ENCODE measurements at regions not wholly inside any gene's neighbourhood (a gene's known extent, or its start where the extent isn't known, plus 50 kb on each side); places are given as distances from the start of the nearest gene placed in this dataset.

- in situ Hi-C loops (cut with MboI; ENCODE audit: low sequenced_read_pairs in 4 of 4): loop anchor here (5.0 to 25.0 kb wide), 4 partner anchors 69 to 269 kb away; partner anchors contain the start of genes CYB5RL (in 1 of the 4) and MRPL37 (in 1 of the 4)
- H3K9me3 ChIP-seq: no peaks in the 10 kb centered on the region
- DNase-seq (no peak), ATAC-seq (no peak)
- no peak overlapping the region for H3K4me3 ChIP-seq
- H3K4me1 ChIP-seq: peaks cover 5 to 14% of the 10 kb centered on the region in 2 donors
- H3K27me3 ChIP-seq: no peaks in the 10 kb centered on the region
- no peaks in the 10 kb centered on the region for H3K36me3 ChIP-seq
- no peak overlapping the region for H3K27ac ChIP-seq
- TF ChIP-seq POLR2A (IDR thresholded peaks at IDR 0.05): no peak
- TF ChIP-seq CTCF (IDR thresholded peaks at IDR 0.05 in 4 of 5, conservative IDR thresholded peaks at IDR 0.05 in 1 of 5): no peak
- intact Hi-C loops (cut with DNase I; ENCODE audit: low total_unique reads): no loop called here
These were observed 66.7 kb upstream of the ACOT11 start for GRCh38 chr1:54481201-54481884.

- intact Hi-C loops (cut with DNase I; ENCODE audit: low total_unique reads): no loop called here
- Histone ChIP-seq H3K36me3 (no peaks in the 10 kb centered on the region), H3K27ac (no peak overlapping the region)
These were observed 67.5 kb upstream of the ACOT11 start for GRCh38 chr1:54480525-54480848.

DNA sequence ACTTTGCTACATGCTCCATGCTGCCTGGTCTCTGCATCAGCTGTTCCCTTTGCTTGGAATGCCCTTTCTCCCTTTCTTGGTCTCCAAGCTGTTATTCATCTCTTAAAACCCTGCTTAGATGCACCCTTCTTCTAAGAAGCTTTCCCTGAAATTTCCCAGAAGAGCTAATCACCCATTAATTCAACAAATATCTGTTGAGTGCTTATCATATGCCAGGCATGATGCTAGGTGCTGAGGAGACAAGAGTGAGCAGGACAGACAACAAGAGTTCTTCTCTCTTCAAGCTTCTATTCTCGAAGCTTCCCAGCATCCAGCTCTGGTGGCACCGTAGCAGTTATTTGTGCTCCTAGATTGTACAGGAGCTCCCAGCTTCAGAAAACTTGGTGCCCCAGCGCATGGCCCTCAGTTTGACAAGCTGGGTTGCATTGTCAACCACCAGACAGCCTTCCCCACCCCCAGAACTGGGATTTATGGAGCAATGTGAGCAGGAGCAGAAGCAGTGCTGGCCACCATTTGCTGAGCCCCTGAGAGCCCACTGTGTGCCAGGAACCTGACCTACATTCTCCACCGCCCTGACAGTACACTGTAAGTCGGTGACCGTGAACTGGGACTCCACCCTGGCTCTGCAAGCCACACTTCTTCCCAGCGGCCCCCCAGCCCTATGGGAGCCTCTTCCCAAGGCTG, 68.0 kb upstream of the ACOT11 start:
- DNase-seq (no peak), ATAC-seq (no peak)
- TF ChIP-seq CTCF (IDR thresholded peaks at IDR 0.05 in 4 of 5, conservative IDR thresholded peaks at IDR 0.05 in 1 of 5) (no peak), POLR2A (IDR thresholded peaks at IDR 0.05) (no peak)
- no peaks in the 10 kb centered on the region for H3K36me3 ChIP-seq
- intact Hi-C loops (cut with DNase I; ENCODE audit: low total_unique reads): no loop called here
- no peaks in the 10 kb centered on the region for H3K9me3 ChIP-seq
- H3K4me3 ChIP-seq: no peak overlapping the region
- in situ Hi-C loops (cut with MboI; ENCODE audit: low sequenced_read_pairs in 4 of 4): loop anchor here (5.0 to 25.0 kb wide), 4 partner anchors 68 to 268 kb away; partner anchors contain the start of genes CYB5RL (in 1 of the 4) and MRPL37 (in 1 of the 4)
- H3K27ac ChIP-seq: no peak overlapping the region
- no peaks in the 10 kb centered on the region for H3K27me3 ChIP-seq
- H3K4me1 ChIP-seq: peaks cover 14 to 25% of the 10 kb centered on the region in 2 donors

More at GRCh38 chr1:54480525-54480848, 67.5 kb upstream of the ACOT11 start:
- in situ Hi-C loops (cut with MboI; ENCODE audit: low sequenced_read_pairs in 4 of 4): loop anchor here (5.0 to 25.0 kb wide), 4 partner anchors 68 to 268 kb away; partner anchors contain the start of genes CYB5RL (in 1 of the 4) and MRPL37 (in 1 of the 4)
- no peak overlapping the region for H3K4me3 ChIP-seq
- no peak for ATAC-seq
- H3K9me3 ChIP-seq: no peaks in the 10 kb centered on the region
- H3K27me3 ChIP-seq: no peaks in the 10 kb centered on the region
- TF ChIP-seq CTCF (IDR thresholded peaks at IDR 0.05 in 4 of 5, conservative IDR thresholded peaks at IDR 0.05 in 1 of 5) (no peak), POLR2A (IDR thresholded peaks at IDR 0.05) (no peak)
- peaks cover 9 to 20% of the 10 kb centered on the region in 2 donors for H3K4me1 ChIP-seq
- DNase-seq: no peak

DNA sequence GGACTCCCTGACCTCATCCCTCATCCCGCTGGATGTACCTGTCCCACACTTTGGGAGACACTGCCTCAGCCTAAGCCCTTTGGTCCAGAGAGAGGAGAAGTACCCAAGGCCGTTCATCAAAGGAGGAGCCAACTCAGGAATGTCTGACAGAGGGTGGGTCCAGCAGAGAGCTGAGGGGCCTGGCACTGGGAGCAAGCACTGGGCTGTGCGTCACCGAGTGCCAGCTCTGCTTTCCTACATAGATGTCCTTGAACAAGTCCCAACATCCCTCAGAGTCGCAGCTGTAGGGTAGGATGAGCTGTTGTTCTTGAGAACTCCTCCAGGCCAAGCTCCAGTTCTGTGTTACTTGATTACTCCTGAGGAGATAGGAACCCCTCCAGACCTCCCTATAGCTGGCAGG, 68.8 kb upstream of the ACOT11 start:
- no peaks in the 10 kb centered on the region for H3K9me3 ChIP-seq
- no peak overlapping the region for H3K27ac ChIP-seq
- in situ Hi-C loops (cut with MboI; ENCODE audit: low sequenced_read_pairs in 4 of 4): loop anchor here (25.0 kb wide), 2 partner anchors 217 to 267 kb away; partner anchors contain the start of genes CYB5RL (in 1 of the 4) and MRPL37 (in 1 of the 4)
- no peak for DNase-seq
- peaks cover 15 to 22% of the 10 kb centered on the region in 2 donors for H3K4me1 ChIP-seq
- no peak for ATAC-seq
- no peaks in the 10 kb centered on the region for H3K36me3 ChIP-seq
- intact Hi-C loops (cut with DNase I; ENCODE audit: low total_unique reads): no loop called here
- TF ChIP-seq POLR2A (IDR thresholded peaks at IDR 0.05) (no peak), CTCF (IDR thresholded peaks at IDR 0.05 in 4 of 5, conservative IDR thresholded peaks at IDR 0.05 in 1 of 5) (no peak)
- H3K27me3 ChIP-seq: no peaks in the 10 kb centered on the region
- no peak overlapping the region for H3K4me3 ChIP-seq
